Fibroblast of pulmonary artery (primary cell): ENCODE measurements at regions not wholly inside any gene's neighbourhood (a gene's known extent, or its start where the extent isn't known, plus 50 kb on each side); places are given as distances from the start of the nearest gene placed in this dataset.

ENCODE experiments used
- DNase-seq: peaks from one replicate; pipeline ENCODE4 v3.0.0-alpha.2; 2010; ENCODE audit warnings: low read depth
- H3K4me3 ChIP-seq: replicated peaks from 2 replicates; pipeline ENCODE4 v1.5.1; 2011; ENCODE audit warnings: low read depth, mild to moderate bottlenecking, control low read depth, low read length, moderate library complexity
- CTCF ChIP-seq: IDR thresholded peaks from 2 replicates; pipeline ENCODE4 v1.5.1; 2011; ENCODE audit warnings: mild to moderate bottlenecking, control low read depth, low read length, inconsistent platforms; ENCODE audit errors: missing control alignments

DNA sequence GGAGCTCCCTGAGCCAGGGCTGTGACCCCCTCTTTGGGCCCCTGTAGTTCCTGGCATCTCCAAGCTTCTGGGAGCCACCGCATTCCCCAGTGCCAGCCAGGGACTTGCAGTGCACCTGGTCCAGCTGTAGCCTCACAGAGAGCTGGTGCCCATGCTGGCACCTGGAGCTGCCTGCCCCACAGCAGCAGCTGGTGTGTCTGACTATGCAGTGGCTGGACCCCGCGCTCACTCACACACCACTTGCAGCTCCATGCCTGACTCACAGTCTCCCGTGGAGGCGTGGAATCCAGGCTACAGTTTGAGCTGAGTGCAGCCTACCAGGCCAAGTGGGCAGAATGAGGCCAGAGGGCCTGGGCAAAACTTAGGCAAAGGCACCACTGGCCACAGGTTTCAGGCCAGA is 102.2 kb upstream of the NAMPT start:
- TF ChIP-seq CTCF, result no peak
- DNase-seq, result no peak
- no peak overlapping the region for H3K4me3 ChIP-seq

DNA sequence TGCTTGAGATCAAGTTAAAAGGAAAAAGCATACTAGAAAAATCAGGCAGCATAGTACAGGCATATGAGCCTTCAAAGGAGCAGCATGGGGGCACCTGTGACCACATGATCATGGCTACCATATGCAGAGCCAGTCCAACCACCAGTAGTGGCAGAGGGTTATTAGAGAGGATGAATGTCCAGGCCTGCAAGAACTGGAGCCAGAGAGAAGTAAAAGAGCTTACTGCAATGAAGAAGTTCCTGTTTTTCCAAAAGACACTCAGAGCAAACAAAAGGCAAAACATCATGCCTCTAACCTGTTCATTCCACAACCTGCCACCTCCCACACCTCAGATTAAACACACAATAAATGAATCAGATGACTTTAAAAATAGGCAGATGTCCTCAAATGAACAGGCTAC is 99.6 kb upstream of the NAMPT start:
- no peak for DNase-seq
- no peak for TF ChIP-seq CTCF

DNA sequence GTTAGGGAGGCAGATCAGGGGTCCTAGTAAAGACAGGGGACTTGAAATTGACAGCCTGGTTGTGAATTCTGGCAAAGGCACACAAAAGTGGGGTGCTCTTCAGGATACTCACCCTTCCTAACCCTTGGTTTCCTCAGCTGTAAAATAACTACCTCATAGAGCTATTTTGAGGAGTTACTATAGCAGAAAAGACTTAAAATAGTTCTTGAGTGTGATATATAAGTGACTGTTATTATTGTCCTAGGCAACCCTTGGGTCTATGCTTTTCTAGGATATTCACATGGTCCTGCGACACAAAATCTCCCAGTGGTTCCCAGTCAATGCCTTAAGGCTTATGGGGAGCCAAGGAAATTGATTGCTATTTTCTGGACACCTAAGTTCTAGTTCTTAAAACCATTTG is 98.1 kb upstream of the NAMPT start:
- DNase-seq, result no peak
- TF ChIP-seq CTCF, result no peak
- H3K4me3 ChIP-seq, result no peak overlapping the region

More for the DNA sequence above, 99.6 kb upstream of the NAMPT start:
- no peak overlapping the region for H3K4me3 ChIP-seq

GRCh38 chr7:106382129-106382528 is 97.3 kb upstream of the NAMPT start:
- TF ChIP-seq CTCF, result no peak
- no peak overlapping the region for H3K4me3 ChIP-seq
- no peak for DNase-seq

DNA sequence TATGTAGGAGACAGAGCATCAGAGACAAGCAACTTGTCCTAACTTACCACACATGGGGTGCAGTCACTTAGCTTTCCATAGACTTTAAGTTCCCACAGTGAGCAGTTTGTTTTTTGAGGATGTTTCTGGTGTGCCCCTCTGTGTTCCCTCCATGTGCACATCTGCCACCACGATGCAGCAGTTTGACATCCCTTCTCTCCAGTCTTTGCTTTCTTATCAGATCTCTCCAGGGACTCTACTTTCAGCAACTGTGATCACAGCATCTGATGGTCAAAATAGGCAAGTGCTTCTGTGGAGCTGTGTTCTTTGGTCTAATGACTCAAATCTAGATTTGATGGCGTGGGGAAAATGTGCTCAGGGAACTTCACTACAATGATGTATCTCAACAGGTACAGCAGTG is 96.5 kb upstream of the NAMPT start:
- no peak overlapping the region for H3K4me3 ChIP-seq
- no peak for DNase-seq
- no peak for TF ChIP-seq CTCF

GRCh38 chr7:106377847-106378361 is 93.1 kb upstream of the NAMPT start:
- H3K4me3 ChIP-seq, result no peak overlapping the region
- no peak for DNase-seq
- TF ChIP-seq CTCF, result no peak

DNA sequence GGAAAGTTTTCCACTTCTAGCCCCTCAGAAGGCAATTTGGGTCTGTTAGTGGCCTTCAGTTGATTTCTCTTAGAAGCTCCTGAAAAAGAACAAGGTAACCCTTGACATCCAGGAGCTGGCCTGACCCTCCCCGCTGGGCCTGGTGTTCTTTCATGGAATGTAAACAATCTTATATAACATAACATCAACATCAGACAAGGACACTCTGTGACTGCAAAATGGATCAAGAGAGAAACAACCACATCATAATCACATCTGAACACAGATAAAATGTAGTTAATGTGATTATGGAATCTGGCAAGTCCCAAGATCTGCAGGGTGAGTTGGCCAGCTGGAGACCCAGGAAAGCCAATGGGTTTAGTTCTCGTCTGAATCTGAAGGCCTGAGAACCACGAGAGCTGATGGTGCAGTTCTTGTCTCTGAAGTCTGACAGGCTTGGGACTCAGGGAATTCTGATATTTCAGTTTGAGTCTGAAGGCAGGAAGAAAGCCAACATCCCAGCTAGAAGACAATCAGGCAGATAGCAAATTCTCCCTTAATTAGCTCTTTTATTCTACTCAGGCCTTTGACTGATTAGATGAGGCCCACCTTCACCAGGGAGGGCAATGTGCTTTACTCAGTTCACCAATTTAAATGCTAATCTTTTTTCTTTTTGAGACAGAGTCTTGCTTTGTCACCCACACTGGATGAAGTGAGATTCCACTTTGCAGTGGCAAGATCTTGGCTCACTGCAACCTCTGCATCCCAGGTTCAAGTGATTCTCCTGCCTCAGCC is 91.4 kb upstream of the NAMPT start:
- H3K4me3 ChIP-seq, result no peak overlapping the region
- no peak for TF ChIP-seq CTCF
- DNase-seq, result no peak
